BJ (cell line): ENCODE measurements at regions not wholly inside any gene's neighbourhood (a gene's known extent, or its start where the extent isn't known, plus 50 kb on each side); places are given as distances from the start of the nearest gene placed in this dataset.
A peak's percentile ranks its signal among the peaks of the same experiment; 100 is the strongest.

ENCODE experiments used
- CTCF ChIA-PET: fragments of 350-600 bp; formaldehyde crosslinking; extraction: SDS; loops from one replicate; lab custom pipeline; 2021; ENCODE audit warnings: antibody characterized with exemption, inconsistent platforms; lab: Yijun Ruan, JAX
- POLR2A ChIA-PET: fragments of 300-600 bp; sonication (Branson Sonifier 250); formaldehyde crosslinking; extraction: SDS; loops from one replicate; lab custom pipeline; 2021; ENCODE audit warnings: antibody characterized with exemption; lab: Charles Lee
- DNase-seq: peaks from one replicate; pipeline ENCODE4 v3.0.0-alpha.2; 2011; ENCODE audit warnings: low read depth
- H3K27me3 ChIP-seq: 2 replicates; pipeline ENCODE4 v1.6.0; 2011; ENCODE audit warnings: low read length; ENCODE audit not compliant: control insufficient read depth, insufficient read depth
- H3K36me3 ChIP-seq: 2 replicates; pipeline ENCODE4 v1.5.1; 2011; ENCODE audit warnings: low read length; ENCODE audit not compliant: control insufficient read depth, insufficient read depth
- H3K4me3 ChIP-seq: 2 replicates; pipeline ENCODE4 v1.5.1; 2011; ENCODE audit warnings: low read depth, mild to moderate bottlenecking, control low read depth, low read length
- CTCF ChIP-seq: IDR thresholded peaks from 2 replicates; pipeline ENCODE4 v1.5.1; 2011; ENCODE audit warnings: low read depth, mild to moderate bottlenecking, control low read depth, inconsistent platforms, low read length, moderate library complexity; ENCODE audit not compliant: insufficient read depth

DNA sequence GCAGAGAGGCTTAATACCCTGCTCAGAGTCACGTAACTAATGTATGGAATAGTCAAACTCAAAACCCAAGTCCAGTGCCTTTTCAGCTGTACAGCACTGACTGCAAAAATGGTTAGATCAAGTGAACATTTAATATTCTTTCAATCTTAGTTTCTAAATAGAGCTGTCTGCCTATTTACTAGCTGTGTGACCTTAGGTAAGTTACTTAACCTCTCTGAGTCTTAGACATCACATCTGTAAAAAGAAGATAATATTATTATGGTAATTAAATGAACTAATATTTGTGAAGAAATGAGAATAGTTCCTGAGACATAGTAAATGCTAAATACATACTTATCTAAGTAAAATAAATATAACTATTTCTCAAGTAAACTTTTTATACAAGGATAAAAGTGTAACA lies 235.5 kb downstream of the SAMD5 start:
- Histone ChIP-seq H3K27me3 (no peaks in the 10 kb centered on the region), H3K36me3 (no peaks in the 10 kb centered on the region), H3K4me3 (no peak overlapping the region)
- ChIA-PET CTCF (interaction anchor here (0.6 kb wide), 1 partner anchor 36 kb away, joined by 4 read pairs; no protein-coding TSS in a partner anchor), POLR2A (no interaction called here)
- no peak for TF ChIP-seq CTCF
- no peak for DNase-seq

DNA sequence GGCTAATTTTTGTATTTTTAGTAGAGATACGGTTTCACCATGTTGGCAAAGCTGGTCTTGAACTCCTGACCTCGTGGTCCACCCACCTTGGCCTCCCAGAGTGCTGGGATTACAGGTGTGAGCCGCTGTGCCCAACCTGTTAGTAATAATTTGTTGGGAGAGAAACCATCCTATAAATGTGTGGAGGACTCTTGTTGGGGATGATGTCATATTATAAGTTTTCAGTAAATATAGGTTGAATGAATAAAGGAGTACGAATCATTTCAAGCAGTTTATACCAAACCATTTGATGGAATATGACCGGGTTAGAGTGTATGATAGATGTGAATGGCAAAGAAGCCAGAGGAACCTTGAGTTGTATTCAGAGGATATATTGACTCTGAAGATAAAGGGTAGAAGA lies 240.8 kb downstream of the SAMD5 start:
- TF ChIP-seq CTCF: no peak
- Histone ChIP-seq H3K4me3 (no peak overlapping the region), H3K27me3 (no peaks in the 10 kb centered on the region), H3K36me3 (no peaks in the 10 kb centered on the region)
- DNase-seq: no peak
- POLR2A ChIA-PET: no interaction called here
- CTCF ChIA-PET: no interaction called here

GRCh38 chr6:147750413-147750812 lies 241.9 kb downstream of the SAMD5 start:
- ChIA-PET CTCF (no interaction called here), POLR2A (no interaction called here)
- TF ChIP-seq CTCF: no peak
- no peaks in the 10 kb centered on the region for H3K36me3 ChIP-seq
- DNase-seq: no peak
- no peaks in the 10 kb centered on the region for H3K27me3 ChIP-seq
- H3K4me3 ChIP-seq: no peak overlapping the region

GRCh38 chr6:147751232-147751631 lies 242.7 kb downstream of the SAMD5 start:
- no peak for TF ChIP-seq CTCF
- Histone ChIP-seq H3K27me3 (no peaks in the 10 kb centered on the region), H3K36me3 (no peaks in the 10 kb centered on the region), H3K4me3 (no peak overlapping the region)
- ChIA-PET POLR2A (no interaction called here), CTCF (no interaction called here)
- DNase-seq: no peak

DNA sequence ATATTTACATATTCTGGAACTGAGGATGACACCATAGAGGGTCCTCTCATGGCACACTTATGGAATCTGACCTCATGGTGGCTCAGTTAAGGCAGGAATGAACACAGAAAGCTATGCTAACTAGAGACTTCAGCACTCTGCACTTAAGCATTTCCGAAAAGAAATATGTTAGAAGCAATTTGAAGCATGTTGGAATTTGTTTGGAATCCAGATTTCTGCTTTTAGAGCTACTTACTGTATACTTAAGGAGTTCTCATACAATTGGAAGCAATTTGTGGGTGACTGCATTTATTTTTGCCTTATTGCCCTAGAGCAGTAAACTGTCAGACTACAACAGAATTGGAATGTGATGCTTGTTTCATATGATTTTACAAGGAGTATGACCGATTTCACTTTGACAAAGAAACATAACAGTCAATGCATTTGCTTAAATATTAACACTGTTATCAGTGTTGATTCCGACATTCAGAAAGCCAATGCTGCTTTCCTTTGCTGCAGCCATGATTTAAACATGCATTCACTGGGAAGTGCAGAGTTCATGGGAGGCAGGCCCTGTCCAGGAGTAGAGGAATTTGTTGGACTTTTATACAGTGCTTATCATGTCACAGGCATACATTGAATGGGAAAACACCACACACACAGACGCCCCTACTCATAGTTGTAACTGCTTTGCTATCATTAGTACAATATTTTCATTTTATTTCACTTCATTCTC lies 244.4 kb downstream of the SAMD5 start:
- Histone ChIP-seq H3K27me3 (no peaks in the 10 kb centered on the region), H3K4me3 (no peak overlapping the region), H3K36me3 (no peaks in the 10 kb centered on the region)
- CTCF ChIA-PET: interaction anchor here (0.6 to 1.0 kb wide), 2 partner anchors 194 to 216 kb away, joined by 3 read pairs; no protein-coding TSS in a partner anchor
- peak; percentile 65 for DNase-seq
- TF ChIP-seq CTCF: no peak
- POLR2A ChIA-PET: no interaction called here
